Tibial nerve (tissue), 4 donors: ENCODE measurements at regions not wholly inside any gene's neighbourhood (a gene's known extent, or its start where the extent isn't known, plus 50 kb on each side); places are given as distances from the start of the nearest gene placed in this dataset.

Experiments
- DNase-seq, 2 donors: peaks; one replicate each; pipeline ENCODE4 v3.0.0-alpha.2; 2019; ENCODE audit warnings: low spot score in 2 of 2
- H3K27ac ChIP-seq, 4 donors: fragments of 200-600 bp; sonication (generic) in 3 of 4; one replicate each; pipeline ENCODE4 v1.5.1; 2017 to 2019; ENCODE audit warnings: mild to moderate bottlenecking in 1 of 4
- H3K27me3 ChIP-seq, 2 donors: fragments of 200-600 bp; sonication (generic) in 1 of 2; one replicate each; pipeline versions ENCODE4 v1.5.1 to v1.6.0; 2017 to 2019
- H3K36me3 ChIP-seq, 3 donors: fragments of 200-600 bp; sonication (generic); one replicate each; pipeline ENCODE4 v1.5.1; 2018 to 2019
- H3K4me1 ChIP-seq, 4 donors: fragments of 200-600 bp; sonication (generic) in 3 of 4; one replicate each; pipeline ENCODE4 v1.5.1; 2017 to 2019
- H3K4me3 ChIP-seq, 4 donors: fragments of 200-600 bp; sonication (generic) in 3 of 4; one replicate each; pipeline ENCODE4 v1.5.1; 2017 to 2019; ENCODE audit warnings: mild to moderate bottlenecking in 1 of 4, moderate library complexity in 1 of 4
- H3K9me3 ChIP-seq, 4 donors: fragments of 200-600 bp; sonication (generic) in 3 of 4; one replicate each; pipeline ENCODE4 v1.5.1; 2017 to 2019
- EP300 ChIP-seq, 2 donors: sonication (generic); formaldehyde crosslinking; IDR thresholded peaks; one replicate each; pipeline ENCODE4 v1.6.1; 2017; ENCODE audit warnings: antibody characterized with exemption in 2 of 2, mild to moderate bottlenecking in 1 of 2
- POLR2A ChIP-seq, 2 donors: fragments of 450-650 bp; IDR thresholded peaks; one replicate each; pipeline ENCODE4 v1.6.1; 2017; ENCODE audit warnings: antibody characterized with exemption in 2 of 2, mild to moderate bottlenecking in 2 of 2, moderate library complexity in 2 of 2
- WGBS, 2 donors: methylation state at CpG; one replicate each; pipeline ENCODE4 v1.1.5; 2018; 5-methylcytosine and 5-hydroxymethylcytosine counted together
- TF ChIP-seq, protein P1 (sequence below), 5 experiments: fragments of 200-600 bp in 3 of 5; fragments of 450-650 bp in 2 of 5; sonication (generic) in 3 of 5; IDR thresholded peaks; one replicate each; pipeline ENCODE4 v1.5.1; 2016 to 2019; ENCODE audit warnings: antibody characterized with exemption in 5 of 5, mild to moderate bottlenecking in 3 of 5, moderate library complexity in 2 of 5

DNA sequence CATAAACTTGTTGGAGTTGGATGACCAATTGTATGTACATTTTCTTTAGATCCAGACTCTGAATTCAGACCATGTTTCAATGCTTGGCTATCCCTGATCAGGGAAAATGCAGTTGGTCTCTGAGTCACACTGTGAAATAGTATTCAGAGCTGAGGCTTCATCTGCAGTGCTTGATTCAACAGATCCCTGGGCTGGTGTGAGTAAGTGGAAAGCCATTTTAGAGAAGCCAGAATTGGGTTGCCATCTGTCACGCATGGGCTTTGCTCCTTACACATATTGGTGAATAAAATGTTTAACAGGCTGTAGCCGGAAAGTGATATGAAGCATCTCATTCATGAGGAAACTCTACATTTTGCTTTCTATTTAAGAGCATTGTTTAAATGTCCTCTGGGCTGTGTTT, 50.0 kb upstream of the ACYP2 start:
- Histone ChIP-seq H3K9me3 (no peaks in the 10 kb centered on the region), H3K4me3 (no peak overlapping the region), H3K27me3 (no peaks in the 10 kb centered on the region), H3K27ac (no peak overlapping the region), H3K36me3 (no peaks in the 10 kb centered on the region), H3K4me1 (no peaks in the 10 kb centered on the region)
- WGBS, 2 donors = 50 to 77% methylated on average over 2 of the region's 2 CpGs
- DNase-seq = no peak
- TF ChIP-seq, protein P1, sequence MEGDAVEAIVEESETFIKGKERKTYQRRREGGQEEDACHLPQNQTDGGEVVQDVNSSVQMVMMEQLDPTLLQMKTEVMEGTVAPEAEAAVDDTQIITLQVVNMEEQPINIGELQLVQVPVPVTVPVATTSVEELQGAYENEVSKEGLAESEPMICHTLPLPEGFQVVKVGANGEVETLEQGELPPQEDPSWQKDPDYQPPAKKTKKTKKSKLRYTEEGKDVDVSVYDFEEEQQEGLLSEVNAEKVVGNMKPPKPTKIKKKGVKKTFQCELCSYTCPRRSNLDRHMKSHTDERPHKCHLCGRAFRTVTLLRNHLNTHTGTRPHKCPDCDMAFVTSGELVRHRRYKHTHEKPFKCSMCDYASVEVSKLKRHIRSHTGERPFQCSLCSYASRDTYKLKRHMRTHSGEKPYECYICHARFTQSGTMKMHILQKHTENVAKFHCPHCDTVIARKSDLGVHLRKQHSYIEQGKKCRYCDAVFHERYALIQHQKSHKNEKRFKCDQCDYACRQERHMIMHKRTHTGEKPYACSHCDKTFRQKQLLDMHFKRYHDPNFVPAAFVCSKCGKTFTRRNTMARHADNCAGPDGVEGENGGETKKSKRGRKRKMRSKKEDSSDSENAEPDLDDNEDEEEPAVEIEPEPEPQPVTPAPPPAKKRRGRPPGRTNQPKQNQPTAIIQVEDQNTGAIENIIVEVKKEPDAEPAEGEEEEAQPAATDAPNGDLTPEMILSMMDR (IDR thresholded peaks at IDR 0.05) = no peak
- no peak for TF ChIP-seq POLR2A (IDR thresholded peaks at IDR 0.05)
- TF ChIP-seq EP300 (IDR thresholded peaks at IDR 0.05) = no peak

- Histone ChIP-seq H3K27me3 (no peaks in the 10 kb centered on the region), H3K4me1 (no peaks in the 10 kb centered on the region), H3K27ac (no peak overlapping the region), H3K36me3 (peaks cover 0 to 3% (median 0%) of the 10 kb centered on the region in 3 donors), H3K4me3 (no peak overlapping the region), H3K9me3 (peaks cover 0 to 2% (median 0%) of the 10 kb centered on the region in 4 donors)
- DNase-seq = no peak
- 77 to 90% methylated on average over 3 of the region's 3 CpGs for WGBS, 2 donors
- TF ChIP-seq POLR2A (IDR thresholded peaks at IDR 0.05) = no peak
- TF ChIP-seq, protein P1 (IDR thresholded peaks at IDR 0.05) = no peak
- no peak for TF ChIP-seq EP300 (IDR thresholded peaks at IDR 0.05)
Observed at GRCh38 chr2:54063967-54064535, 51.4 kb upstream of the ACYP2 start.

GRCh38 chr2:54062401-54062800, 53.0 kb upstream of the ACYP2 start:
- Histone ChIP-seq H3K9me3 (peaks cover 0 to 6% (median 0%) of the 10 kb centered on the region in 4 donors), H3K4me1 (no peaks in the 10 kb centered on the region), H3K4me3 (no peak overlapping the region), H3K36me3 (peaks cover 0 to 11% (median 0%) of the 10 kb centered on the region in 3 donors), H3K27me3 (no peaks in the 10 kb centered on the region), H3K27ac (no peak overlapping the region)
- WGBS, 2 donors = 68 to 76% methylated on average over 1 of the region's 1 CpG
- TF ChIP-seq, protein P1 (IDR thresholded peaks at IDR 0.05) = no peak
- no peak for TF ChIP-seq EP300 (IDR thresholded peaks at IDR 0.05)
- TF ChIP-seq POLR2A (IDR thresholded peaks at IDR 0.05) = no peak
- DNase-seq = no peak

GRCh38 chr2:54061272-54061671, 54.1 kb upstream of the ACYP2 start:
- peaks cover 0 to 6% (median 0%) of the 10 kb centered on the region in 4 donors for H3K9me3 ChIP-seq
- H3K4me1 ChIP-seq = no peaks in the 10 kb centered on the region
- no peak overlapping the region for H3K4me3 ChIP-seq
- H3K27ac ChIP-seq = no peak overlapping the region
- 75 to 85% methylated on average over 1 of the region's 1 CpG for WGBS, 2 donors
- no peak for DNase-seq
- H3K27me3 ChIP-seq = no peaks in the 10 kb centered on the region
- H3K36me3 ChIP-seq = peaks cover 0 to 11% (median 0%) of the 10 kb centered on the region in 3 donors
- TF ChIP-seq POLR2A (IDR thresholded peaks at IDR 0.05) (no peak), EP300 (IDR thresholded peaks at IDR 0.05) (no peak)
- TF ChIP-seq, protein P1 (IDR thresholded peaks at IDR 0.05) = no peak

DNA sequence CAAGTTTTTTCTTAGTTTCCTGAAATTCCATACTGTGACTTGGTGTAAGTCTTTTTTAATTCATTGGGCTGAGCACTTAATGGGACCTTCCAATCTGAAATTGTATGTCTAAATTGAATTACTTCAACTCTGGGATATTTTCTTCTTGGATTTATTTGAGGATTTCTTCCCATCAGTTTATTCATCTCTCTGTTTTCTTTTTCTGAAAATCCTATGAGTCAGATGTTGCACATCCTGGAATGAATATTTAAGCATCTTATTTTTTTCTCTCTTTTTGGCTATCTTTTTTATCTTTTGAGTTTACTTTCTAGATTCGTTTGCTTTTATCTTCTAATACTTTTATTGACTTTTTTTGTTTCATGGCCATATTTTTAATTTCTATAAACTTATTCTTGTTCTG, 55.4 kb upstream of the ACYP2 start:
- Histone ChIP-seq H3K9me3 (peaks cover 0 to 6% (median 0%) of the 10 kb centered on the region in 4 donors), H3K4me3 (no peak overlapping the region), H3K4me1 (no peaks in the 10 kb centered on the region), H3K27ac (no peak overlapping the region), H3K36me3 (peaks cover 0 to 11% (median 0%) of the 10 kb centered on the region in 3 donors), H3K27me3 (no peaks in the 10 kb centered on the region)
- 57 to 80% methylated on average over 1 of the region's 1 CpG for WGBS, 2 donors
- DNase-seq = no peak
- TF ChIP-seq POLR2A (IDR thresholded peaks at IDR 0.05) = no peak
- no peak for TF ChIP-seq EP300 (IDR thresholded peaks at IDR 0.05)
- TF ChIP-seq, protein P1 (IDR thresholded peaks at IDR 0.05) = no peak
